ENCODE measurements at regions not wholly inside any gene's neighbourhood (a gene's known extent, or its start where the extent isn't known, plus 50 kb on each side); places are given as distances from the start of the nearest gene placed in this dataset.
"Not testable (repeated sequence)": the region's sequence is repeated elsewhere in the genome, so short reads cannot be mapped to it uniquely, and the experiment has no call there.

GRCh38 chr3:166993015-166993630, 387.0 kb downstream of the ZBBX start:
- DNase-seq (ENCODE audit: low spot score) = no peak

DNA sequence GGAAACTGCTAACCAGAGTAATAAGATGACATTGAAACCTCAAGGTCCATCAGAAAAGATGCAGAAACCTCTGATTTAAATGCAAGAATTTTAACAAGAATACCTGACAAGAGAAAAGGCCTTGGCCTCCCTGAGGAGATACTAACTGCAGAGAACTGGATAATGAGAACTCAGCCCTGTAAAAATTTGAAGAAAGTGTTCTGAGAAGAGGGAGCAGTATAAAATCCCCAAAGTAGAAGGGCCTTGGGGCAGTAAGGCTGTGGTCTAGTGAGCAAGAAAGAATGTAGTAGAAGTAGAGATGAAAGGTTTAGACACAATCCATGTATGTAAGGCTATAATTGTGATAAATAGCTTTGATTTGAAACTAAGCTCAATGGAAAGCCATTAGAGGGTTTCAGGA, 394.1 kb downstream of the ZBBX start:
- DNase-seq (ENCODE audit: low spot score) = no peak

- not testable (repeated sequence) for DNase-seq (ENCODE audit: low spot score)
Observed at GRCh38 chr3:166975796-166976195, 404.3 kb downstream of the ZBBX start.

GRCh38 chr3:166967714-166968113, 412.4 kb downstream of the ZBBX start:
- not testable (repeated sequence) for DNase-seq (ENCODE audit: low spot score)

DNA sequence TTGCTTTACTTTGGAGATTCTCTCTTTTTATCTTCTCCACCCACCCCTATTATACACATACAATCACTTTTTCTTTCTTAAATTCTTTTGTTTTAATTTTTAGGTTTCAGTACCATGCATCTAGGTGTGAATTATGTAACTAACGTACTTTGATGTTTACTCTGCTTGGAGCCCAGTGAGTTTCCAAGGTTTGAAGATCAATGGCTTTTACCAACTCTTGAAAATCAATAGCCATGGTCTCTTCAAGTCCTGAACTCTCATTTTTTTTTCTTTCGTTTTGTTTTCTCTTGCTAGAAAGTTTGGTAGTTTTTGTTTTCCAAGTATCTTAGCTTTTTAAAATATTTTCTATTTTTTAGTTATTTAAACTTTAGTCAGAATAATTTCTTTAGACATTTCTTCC, 417.2 kb downstream of the ZBBX start:
- no peak for DNase-seq (ENCODE audit: low spot score)

GRCh38 chr3:166957121-166957520, 423.0 kb downstream of the ZBBX start:
- no peak for DNase-seq (ENCODE audit: low spot score)

DNA sequence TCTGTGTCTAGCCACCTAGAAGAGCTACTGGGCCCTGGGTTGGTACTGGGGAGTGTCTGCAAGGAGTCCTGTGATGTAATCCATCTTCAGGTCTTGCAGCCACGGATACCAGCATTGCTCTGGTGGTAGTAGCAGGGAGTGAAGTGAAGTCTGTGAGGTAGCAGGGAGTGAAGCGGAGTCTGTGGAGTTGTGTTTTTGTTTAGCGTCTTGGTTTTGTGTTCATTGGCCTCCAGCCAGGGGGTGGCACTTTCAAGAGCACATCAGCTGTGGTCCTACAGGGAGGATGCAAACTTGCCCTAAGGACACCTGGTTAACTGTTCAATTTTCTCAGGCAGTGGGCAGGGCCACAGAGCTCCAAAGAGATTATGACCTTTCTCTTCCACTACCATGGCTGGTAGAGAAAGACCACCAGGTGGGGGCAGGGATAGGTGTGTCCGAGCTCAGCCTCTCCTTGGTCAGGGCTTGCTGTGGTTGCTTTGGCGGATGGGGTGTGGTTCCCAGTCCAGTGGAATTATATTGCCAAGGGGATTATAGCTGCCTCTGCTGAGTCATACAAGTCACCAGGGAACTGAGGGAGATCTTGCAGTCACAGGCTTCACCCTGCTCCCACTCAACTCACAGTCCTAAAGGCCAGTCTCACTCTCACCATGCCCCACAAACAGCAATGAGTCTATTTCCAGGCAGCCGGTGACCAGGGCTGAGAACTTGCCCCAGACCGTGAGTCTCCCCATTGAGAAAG, 424.7 kb downstream of the ZBBX start:
- no peak for DNase-seq (ENCODE audit: low spot score)

DNA sequence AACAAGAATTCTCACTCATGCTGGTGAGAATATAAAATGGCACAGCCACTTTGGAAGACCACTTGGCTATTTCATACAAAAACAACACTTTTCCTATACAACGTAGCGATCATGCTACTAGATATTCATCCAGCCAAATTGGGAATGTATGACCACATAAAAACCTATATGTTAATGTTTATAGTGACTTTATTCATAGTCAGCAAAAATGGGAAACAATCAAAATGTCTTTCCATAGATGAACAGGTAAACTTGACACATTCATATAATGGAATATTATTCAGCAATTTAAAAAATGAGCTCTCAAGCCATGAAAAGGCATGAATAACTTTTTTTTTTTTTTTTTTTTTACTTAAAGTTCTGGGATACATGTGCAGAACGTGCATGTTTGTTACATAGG, 445.2 kb downstream of the ZBBX start:
- DNase-seq (ENCODE audit: low spot score) = no peak

GRCh38 chr3:166917437-166917836, 462.7 kb downstream of the ZBBX start:
- DNase-seq (ENCODE audit: low spot score) = no peak

DNA sequence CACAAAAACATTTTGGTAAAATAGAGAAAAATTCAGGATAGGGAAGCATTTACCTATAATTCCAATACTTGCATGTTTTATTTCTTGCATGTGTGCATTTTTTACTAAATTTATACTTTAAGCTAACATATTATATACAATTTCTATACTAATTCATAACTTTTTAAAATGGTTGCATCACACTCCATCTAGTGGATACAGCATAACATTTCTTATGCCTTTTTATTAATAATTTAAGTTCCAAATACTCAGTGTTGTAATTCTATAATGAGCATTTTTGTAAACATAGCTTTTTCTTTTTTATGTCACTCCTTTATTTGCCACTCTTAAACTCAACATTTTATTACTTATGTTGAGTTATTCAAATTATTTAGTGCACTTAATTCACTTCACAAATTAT, 477.7 kb downstream of the ZBBX start:
- DNase-seq (ENCODE audit: low spot score) = no peak

- DNase-seq (ENCODE audit: low spot score) = no peak
Observed at GRCh38 chr3:166900866-166901577, 479.1 kb downstream of the ZBBX start.

GRCh38 chr3:166897811-166898210, 482.3 kb downstream of the ZBBX start:
- DNase-seq (ENCODE audit: low spot score) = no peak

- no peak for DNase-seq (ENCODE audit: low spot score)
Observed at GRCh38 chr3:166889241-166889640, 490.9 kb downstream of the ZBBX start.

DNA sequence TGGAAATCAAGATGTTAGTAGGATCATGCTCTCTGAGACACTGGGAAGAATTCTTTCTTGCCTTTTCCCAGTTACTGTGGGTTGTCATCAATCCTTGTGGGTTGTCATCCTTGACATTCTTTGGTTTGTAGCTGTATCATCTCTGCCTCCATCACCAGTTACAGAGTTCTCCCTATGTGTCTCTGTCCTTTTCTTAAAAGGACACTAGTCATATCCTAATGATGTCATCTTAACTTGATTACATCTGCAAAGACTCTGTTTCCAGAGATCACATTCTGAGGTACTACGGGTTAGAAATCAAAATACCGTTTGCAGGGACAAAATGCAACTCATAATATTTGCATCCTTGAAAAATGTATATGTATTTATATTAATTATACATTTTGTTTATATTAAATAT, 500.4 kb downstream of the ZBBX start:
- no peak for DNase-seq (ENCODE audit: low spot score)

- DNase-seq (ENCODE audit: low spot score) = no peak
Observed at GRCh38 chr3:166877971-166878370, 502.1 kb downstream of the ZBBX start.

GRCh38 chr3:166864473-166865467, 515.3 kb downstream of the ZBBX start:
- no peak for DNase-seq (ENCODE audit: low spot score)

DNA sequence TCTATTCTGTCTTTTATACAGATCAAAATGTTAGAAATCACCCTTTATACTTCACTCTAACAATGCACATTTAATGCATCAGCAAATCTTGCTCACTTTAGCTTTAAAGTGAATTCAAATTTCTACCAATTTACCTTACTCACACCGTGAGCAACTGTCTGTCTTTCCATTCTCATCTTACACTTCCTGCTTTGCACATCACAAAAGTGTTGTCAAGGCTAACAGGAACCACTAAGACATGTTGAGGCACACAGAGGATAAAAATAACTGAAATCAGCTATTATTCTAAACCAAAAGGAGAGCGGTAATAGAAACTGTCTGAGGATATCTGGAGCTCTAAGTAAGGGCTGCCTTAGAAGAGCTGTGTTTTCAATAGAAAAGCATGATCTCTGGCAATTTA, 519.9 kb downstream of the ZBBX start:
- no peak for DNase-seq (ENCODE audit: low spot score)

GRCh38 chr3:166844329-166844728, 535.8 kb downstream of the ZBBX start:
- no peak for DNase-seq (ENCODE audit: low spot score)

DNA sequence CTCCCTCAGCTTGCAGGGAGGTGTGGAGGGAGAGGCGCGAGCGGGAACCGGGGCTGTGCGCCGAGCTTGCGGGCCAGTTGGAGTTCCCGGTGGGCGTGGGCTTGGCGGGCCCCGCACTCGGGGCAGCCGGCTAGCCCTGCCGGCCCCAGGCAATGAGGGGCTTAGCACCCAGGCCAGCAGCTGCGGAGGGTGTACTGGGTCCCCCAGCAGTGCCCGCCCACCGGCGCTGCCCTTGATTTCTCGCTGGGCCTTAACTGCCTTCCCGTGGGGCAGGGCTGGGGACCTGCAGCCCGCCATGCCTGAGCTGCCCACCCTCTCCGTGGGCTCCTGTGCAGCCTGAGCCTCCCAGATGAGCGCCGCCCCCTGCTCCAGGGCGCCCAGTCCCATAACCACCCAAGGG, 537.3 kb downstream of the ZBBX start:
- DNase-seq (ENCODE audit: low spot score) = not testable (repeated sequence)

DNA sequence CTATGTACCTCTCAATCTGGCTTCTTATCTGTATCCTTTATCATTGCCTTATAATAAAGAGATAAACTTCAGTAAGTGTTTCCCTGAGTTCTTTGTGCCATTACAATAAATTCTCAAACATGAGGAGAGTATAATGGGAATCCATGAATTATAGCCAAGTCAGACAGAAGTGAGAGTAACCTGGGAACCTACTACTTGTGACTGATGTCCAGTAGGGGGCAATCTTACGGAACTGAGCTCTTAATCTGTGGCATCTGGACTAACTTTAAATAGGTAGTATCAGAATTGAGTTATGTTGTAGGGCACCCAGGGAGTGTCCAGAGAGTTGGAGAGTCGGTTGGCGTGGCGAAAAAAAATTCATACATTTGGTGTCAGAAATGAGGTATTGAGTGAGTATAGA, 542.6 kb downstream of the ZBBX start:
- no peak for DNase-seq (ENCODE audit: low spot score)

GRCh38 chr3:166836836-166837235, 543.3 kb downstream of the ZBBX start:
- no peak for DNase-seq (ENCODE audit: low spot score)

GRCh38 chr3:166829896-166830295, 550.2 kb downstream of the ZBBX start:
- no peak for DNase-seq (ENCODE audit: low spot score)
